GM23248 (cell line): ENCODE measurements at regions not wholly inside any gene's neighbourhood (a gene's known extent, or its start where the extent isn't known, plus 50 kb on each side); places are given as distances from the start of the nearest gene placed in this dataset.

Experiments used
- EZH2 ChIP-seq: fragments of 200-600 bp; sonication (generic); IDR thresholded peaks from 2 replicates; pipeline ENCODE4 v1.6.1; 2018; ENCODE audit warnings: antibody characterized with exemption, mild to moderate bottlenecking; ENCODE audit not compliant: insufficient read depth, poor library complexity, severe bottlenecking
- EZH2phosphoT487 ChIP-seq: fragments of 200-600 bp; sonication (generic); IDR thresholded peaks from 2 replicates; pipeline ENCODE4 v1.6.1; 2018; ENCODE audit warnings: antibody characterized with exemption, moderate library complexity, mild to moderate bottlenecking, low read depth; ENCODE audit not compliant: insufficient read depth

DNA sequence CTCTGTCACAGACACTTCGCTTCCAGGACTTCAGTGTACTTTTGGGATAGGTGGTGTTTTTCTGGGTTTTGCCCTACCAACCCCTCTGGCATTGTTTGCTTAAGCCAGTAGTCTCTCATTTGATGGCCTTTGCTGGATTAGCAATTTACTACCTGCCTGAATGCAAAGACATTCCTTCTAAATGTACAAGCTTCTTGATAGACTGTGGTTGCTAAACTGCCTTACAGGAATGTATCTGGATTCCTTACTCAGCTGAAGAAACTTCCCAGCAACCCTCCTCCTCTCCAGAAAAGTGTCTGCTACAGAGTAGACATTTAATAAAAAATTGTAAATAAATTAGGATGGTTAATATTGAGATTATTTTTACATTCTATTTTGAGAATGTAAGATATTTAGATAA lies 1916.7 kb downstream of the EFNA5 start:
- TF ChIP-seq EZH2phosphoT487 (no peak), EZH2 (no peak)
